GM19351 (cell line): ENCODE measurements at regions not wholly inside any gene's neighbourhood (a gene's known extent, or its start where the extent isn't known, plus 50 kb on each side); places are given as distances from the start of the nearest gene placed in this dataset.
"Not testable (repeated sequence)": the region's sequence is repeated elsewhere in the genome, so short reads cannot be mapped to it uniquely, and the experiment has no call there.

Experiments
- ATAC-seq: cut with Tn5 transposase; IDR thresholded peaks from one replicate; pipeline ENCODE4 v1.9.1; 2021; ENCODE audit warnings: mild to moderate bottlenecking, moderate library complexity; ENCODE audit not compliant: unreplicated experiment

- ATAC-seq: no peak
Observed at GRCh38 chr13:79837741-79838450, 356.9 kb downstream of the NDFIP2 start.

DNA sequence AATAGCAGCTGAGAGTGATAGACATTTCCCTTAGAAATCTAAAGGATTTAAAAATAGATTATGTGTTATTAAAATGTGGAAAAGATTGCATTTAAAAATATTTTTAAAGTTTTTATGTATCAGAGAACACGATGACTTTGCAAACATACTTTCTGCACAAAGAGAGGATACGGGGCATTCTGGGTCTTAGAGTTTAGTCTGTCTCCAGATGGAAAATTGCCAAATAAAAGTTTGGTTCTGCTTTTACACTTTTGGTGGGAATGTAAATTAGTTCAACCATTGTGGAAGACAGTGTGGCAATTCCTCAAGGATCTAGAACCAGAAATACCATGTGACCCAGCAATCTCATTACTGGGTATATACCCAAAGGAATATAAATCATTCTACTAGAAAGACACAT lies 355.2 kb downstream of the NDFIP2 start:
- ATAC-seq: not testable (repeated sequence)

DNA sequence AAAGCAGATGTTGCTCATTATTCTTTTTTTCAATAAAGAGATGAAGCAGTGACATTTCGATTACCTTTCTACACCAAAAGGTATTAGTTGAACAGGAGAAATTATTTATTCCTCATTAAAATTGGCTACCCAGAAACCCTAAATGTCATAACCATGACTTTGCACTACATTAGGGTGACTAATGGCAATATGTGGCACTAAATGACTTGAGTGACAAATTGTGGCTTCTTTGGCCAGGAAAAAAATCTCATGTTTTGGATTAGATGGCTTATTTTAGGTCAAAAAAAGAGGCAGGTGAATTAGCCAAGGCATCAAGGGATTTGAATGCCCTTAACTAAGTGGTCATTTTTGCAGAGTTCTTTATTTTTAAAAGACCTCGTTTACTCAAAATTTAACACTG lies 353.9 kb downstream of the NDFIP2 start:
- no peak for ATAC-seq

- no peak for ATAC-seq
Observed at GRCh38 chr13:79833991-79834390, 353.0 kb downstream of the NDFIP2 start.

GRCh38 chr13:79831556-79831955 lies 350.6 kb downstream of the NDFIP2 start:
- ATAC-seq: no peak

DNA sequence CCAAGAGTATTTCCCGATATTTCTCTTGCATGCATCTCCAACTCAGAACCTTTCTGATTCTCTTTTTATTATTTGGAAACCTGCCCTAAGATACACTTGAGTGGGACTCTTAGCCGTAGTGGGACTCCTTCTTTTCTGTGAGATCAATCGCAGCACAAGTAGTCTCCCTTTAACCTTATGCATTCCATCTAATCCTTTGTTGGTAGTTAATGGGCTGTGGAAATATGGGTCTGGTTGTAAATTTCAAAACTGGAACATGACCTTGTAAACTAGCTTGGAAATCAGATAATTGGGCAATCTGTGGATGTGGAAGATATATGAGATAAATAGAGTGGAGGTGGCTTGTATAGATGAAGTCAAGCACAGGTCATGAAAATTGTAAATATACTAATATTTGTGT lies 350.0 kb downstream of the NDFIP2 start:
- ATAC-seq: no peak

DNA sequence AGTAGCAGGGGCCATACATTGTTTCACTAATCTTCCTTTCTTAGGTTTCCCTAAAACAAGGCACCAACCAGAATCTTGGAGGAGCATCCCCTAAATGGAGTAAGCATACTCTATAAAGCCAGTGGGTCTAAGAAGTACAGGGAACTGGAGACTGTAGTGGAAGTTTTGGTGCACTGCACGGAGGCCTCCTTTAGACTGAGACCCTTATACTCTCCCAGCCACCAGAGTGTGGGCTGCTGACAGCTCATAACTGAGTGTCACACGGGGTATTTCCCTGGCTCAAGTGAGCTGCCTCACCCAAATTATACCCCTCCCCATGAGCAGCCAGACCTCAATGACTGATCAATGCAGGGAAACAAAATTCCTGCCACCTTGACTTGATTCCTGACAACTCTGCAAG lies 349.5 kb downstream of the NDFIP2 start:
- ATAC-seq: no peak

GRCh38 chr13:79829880-79830279 lies 348.9 kb downstream of the NDFIP2 start:
- no peak for ATAC-seq

GRCh38 chr13:79825959-79826358 lies 345.0 kb downstream of the NDFIP2 start:
- no peak for ATAC-seq

GRCh38 chr13:79815041-79815440 lies 334.1 kb downstream of the NDFIP2 start:
- ATAC-seq: no peak

DNA sequence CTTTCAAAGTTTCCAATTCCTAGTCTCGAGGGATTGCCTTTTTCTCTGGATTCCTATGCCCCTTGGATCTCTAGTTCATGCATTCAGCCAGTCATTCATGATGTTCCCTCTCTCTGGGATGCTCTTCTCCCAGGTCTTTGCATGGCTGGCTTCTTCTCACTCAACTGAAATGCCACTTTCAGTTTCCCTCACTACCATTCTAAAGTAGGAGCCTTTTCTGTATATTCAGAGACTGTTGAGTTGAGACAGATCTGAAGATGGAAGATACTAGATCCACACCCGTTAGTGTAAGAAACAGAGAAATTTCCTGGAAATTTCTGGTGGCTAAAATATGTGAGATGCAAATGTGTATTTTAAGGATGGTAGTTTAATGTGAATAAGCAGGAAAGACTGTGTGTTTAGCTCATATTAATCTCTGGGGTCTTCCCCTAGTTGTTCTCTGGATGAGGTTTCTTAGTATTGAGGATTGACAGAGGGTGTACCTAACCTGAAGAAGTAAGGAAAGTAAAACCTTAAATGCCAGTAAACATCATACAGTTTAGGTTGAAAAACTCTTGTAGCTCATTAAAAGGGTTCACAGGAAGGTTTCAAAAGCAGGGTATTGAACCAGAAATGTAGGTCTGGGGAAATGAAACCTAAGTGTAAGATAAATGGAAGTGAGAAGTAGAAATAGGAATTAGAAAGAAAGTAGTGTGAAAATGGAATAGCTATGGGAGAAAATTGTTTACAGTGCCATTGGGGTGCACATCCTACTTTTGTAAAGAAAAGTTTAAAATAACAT lies 331.3 kb downstream of the NDFIP2 start:
- peak; percentile 65 for ATAC-seq

- no peak for ATAC-seq
Observed at GRCh38 chr13:79811170-79811569, 330.2 kb downstream of the NDFIP2 start.

DNA sequence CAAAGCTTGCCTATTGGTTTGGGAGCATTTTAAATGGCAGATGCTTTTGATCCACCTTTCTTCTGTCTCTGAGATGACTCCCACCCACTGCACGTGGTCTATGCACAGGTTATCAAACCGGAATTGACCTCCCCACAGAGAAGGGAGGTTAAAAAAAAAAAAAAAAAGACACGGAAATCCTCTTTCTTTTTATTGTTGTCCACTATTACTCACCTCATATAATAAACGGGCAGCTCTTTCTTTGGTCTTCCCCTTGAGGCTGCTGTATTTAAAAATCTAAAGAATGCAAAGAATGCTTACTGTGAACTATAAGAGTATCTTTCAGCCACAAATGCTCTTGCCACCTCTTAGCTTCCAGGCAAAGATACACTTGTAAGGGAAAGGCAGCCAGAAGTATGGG lies 329.7 kb downstream of the NDFIP2 start:
- ATAC-seq: no peak

- no peak for ATAC-seq
Observed at GRCh38 chr13:79810018-79810417, 329.1 kb downstream of the NDFIP2 start.

- no peak for ATAC-seq
Observed at GRCh38 chr13:79808475-79808874, 327.5 kb downstream of the NDFIP2 start.

DNA sequence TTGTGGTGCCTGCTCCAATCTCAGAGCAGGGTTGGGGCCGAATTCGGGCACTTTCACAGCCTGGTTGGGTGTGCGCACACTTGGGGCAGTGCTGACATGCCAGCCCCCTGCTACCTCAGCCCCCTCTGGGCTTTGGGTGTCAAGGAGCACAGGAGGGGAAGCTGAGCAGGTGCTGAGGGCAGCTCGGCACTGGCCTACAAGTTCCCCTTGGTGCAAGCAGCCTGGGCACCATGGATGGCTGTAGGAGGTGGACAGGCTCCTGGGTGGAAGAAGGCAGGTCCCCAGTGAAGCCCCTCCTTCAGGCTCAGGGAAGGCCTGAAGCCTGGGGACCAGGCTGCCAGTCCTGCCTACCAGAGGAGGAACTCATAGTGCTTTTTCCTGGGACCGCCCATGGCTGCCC lies 326.6 kb downstream of the NDFIP2 start:
- no peak for ATAC-seq

GRCh38 chr13:79806821-79807220 lies 325.9 kb downstream of the NDFIP2 start:
- no peak for ATAC-seq

DNA sequence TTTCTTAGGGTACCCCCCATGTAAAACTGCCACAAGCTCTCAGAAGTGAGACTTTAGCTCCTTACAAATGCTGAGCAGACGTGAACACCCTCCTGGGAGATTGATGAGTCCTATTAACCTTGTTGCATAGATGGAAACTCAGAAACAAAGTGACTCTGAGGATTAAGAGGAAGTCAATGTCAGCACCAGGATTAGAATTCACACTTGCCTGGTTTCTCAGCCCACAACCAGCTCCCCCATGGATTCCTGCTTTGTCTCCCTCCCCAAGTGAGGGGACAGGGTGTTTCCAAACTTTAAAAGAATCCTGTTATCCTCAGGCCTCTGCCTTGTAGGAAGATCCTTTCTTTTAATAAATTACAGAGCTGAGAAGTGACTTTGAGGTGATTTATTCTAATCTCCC lies 324.4 kb downstream of the NDFIP2 start:
- no peak for ATAC-seq

DNA sequence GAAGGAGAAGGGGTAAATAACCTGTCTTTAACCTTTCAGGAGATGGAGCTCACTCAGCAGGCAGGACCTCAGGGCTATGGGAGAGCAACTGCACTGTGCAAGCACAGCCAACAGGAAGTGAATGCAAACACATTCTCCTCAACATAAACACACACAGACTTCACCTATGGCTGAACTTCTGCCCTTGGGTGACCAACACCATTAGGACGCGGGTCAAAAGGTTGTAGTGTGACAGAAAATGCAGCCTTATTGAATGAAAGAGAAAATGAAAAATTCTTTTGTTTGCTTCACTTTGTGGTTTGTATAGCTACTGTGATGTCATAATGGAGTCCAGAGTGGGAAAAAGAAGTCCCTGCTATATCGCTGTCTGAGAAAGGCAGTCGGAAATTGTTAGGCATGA lies 323.0 kb downstream of the NDFIP2 start:
- peak; percentile 77 for ATAC-seq

DNA sequence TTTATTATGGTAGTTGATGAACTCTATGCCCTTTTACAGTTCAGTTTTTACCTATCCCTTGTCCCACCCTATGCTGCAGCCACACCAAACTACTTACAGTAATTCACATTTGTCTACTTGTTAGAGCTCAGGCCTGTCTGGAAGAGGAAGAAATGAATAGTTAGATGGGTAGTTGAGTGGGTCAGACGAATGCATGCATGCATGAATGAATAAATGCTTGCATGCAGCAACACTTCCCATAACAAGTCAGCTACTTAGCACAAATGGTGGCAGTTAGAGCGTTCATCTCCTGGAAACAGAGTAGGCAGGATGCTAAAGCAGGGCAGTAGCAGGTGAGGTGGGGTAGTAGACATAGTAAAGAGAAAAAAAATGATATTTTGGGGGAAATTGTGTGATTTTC lies 322.3 kb downstream of the NDFIP2 start:
- no peak for ATAC-seq

DNA sequence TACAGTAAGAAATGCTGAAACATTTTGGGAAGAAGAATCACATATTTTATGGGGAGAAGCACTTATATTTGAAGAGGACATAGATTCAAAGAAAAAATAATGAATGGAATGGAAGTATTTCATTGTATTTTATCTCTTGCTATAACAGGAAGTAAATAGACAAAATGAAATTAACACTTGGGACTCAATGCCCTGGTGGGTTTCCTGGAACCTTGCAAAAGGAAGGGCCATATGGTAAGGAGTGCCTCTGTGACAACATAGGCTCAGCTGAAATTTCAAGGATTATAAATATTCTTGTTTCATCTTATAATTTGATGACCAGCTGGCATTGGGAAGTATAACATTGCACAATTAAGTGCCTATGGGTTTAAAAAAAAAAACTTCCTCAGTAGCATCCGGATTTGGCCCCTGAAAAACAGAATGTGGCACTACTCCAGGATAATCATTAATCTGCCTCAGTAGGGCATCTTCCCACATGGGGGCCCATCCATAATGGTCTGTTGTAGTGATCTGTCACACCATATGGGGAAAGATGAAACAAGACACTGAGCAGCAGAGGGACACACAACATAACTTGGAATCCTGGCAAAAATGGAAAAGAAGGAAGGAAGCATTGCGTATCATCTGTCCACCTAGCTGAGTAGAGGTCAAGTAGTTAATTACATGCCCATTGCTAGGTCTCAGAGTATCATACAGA lies 321.6 kb downstream of the NDFIP2 start:
- ATAC-seq: no peak
